ENCODE measurements at regions not wholly inside any gene's neighbourhood (a gene's known extent, or its start where the extent isn't known, plus 50 kb on each side); places are given as distances from the start of the nearest gene placed in this dataset.

DNA sequence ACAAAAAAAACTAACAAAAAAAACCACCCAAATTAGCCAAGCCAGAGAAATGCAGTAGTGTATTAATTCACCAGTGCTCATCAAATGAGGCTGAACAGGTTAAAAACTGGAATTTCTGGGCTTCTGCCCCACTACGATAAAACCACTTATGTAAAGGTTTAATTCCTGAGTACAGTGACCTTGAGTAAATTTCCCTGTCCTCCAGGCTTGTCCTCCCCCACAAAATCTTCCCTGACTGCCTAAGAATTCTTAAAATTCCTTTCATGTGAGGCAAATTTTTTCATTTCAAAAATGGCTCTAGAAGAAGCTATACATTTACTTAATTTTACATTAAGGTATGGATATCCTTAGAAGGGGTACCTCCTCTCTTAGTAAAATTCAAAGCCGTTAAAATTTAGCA lies 80.1 kb upstream of the ID4 start:
- no peak for DNase-seq (ENCODE audit: extremely low read depth, low read depth, low spot score)

- DNase-seq (ENCODE audit: extremely low read depth, low read depth, low spot score) = no peak
Observed at GRCh38 chr6:19759117-19759880, 77.9 kb upstream of the ID4 start.

DNA sequence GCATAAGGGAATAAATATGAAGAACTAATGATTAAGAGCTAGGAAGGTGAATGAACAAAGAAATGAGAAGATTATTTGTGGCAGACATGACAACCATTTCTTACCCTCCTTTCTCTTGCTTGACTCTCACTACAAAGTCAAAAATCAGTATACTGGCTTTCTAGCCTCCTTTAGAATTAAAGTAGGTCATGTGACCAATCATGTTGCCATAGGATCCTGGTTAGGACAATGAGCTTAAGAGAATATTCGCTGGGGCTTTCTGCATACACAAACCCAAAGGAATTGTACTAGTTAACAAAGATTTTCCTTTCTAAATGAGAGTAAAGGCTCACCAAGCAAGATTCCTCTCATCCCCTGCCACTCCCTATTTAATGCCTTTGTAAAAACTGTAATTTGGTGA lies 76.0 kb upstream of the ID4 start:
- DNase-seq (ENCODE audit: extremely low read depth, low read depth, low spot score) = no peak

DNA sequence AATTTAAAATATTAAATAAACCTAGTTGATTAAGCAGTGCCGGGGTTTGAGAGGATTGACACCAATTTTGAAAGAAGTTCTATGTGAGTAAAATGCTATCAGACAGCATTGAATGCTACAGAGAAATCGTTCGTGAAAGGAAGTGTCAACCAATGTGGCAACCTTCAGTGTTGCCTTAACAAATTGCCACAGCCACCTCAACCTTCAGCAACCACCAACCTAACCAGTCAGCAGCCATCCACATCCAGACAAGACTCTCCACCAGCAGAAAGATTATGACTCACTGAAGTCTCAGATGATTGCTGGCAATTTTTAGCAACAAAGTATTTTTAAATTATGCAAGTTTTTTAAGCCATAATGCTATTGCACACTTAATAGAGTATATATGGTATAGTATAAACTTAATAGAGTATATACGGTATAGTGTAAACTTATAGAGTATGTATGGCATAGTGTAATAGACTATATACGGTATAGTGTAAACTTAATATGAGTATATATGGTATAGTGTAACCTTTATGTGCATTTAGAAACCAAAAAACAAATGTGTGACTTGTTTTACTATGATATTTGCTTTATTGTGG lies 65.3 kb upstream of the ID4 start:
- no peak for DNase-seq (ENCODE audit: extremely low read depth, low read depth, low spot score)

- DNase-seq (ENCODE audit: extremely low read depth, low read depth, low spot score) = no peak
Observed at GRCh38 chr6:19772891-19773290, 64.3 kb upstream of the ID4 start.

GRCh38 chr6:19781269-19781668 lies 55.9 kb upstream of the ID4 start:
- DNase-seq (ENCODE audit: extremely low read depth, low read depth, low spot score) = no peak

DNA sequence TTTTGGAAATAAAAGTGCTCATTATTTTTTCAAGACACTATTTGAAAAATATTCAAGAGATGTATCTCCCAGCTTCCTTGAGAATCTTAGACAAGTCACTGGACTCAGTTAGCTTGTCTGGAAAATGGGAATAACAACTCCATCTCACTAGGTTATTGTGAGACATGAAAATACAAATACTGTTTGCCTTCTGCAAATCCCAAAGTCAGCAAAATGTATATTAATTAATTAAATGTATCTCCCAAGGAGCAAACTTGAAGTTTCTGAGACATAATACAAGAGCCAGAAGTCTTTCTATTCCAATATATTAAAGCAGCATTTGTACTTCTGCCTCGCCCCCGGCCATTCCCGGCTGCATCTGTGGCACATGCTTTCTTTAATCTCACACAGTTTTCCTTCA lies 54.6 kb upstream of the ID4 start:
- DNase-seq (ENCODE audit: extremely low read depth, low read depth, low spot score) = no peak
